IMR-90 (cell line): ENCODE measurements at regions not wholly inside any gene's neighbourhood (a gene's known extent, or its start where the extent isn't known, plus 50 kb on each side); places are given as distances from the start of the nearest gene placed in this dataset.

Experiments used
- ATAC-seq: fragments of 200-7000 bp; cut with Tn5 transposase; 2 replicates; pipeline ENCODE4 v1.9.1; 2020; ENCODE audit warnings: low read depth, mild to moderate bottlenecking, moderate library complexity
- BruUV-seq: library from RNA; stranded (reverse); fragments of 400-500 nt; replicated peaks from 2 replicates; lab custom pipeline; 2021; lab: Mats Ljungman, UMichigan
- CTCF ChIA-PET: fragments of 300-600 bp; formaldehyde crosslinking; extraction: SDS; loops from one replicate; lab custom pipeline; 2021; ENCODE audit warnings: antibody characterized with exemption; lab: Yijun Ruan, JAX
- POLR2A ChIA-PET: fragments of 300-600 bp; sonication (Branson Sonifier 250); formaldehyde crosslinking; loops from one replicate; lab custom pipeline; 2022; ENCODE audit warnings: antibody characterized with exemption; ENCODE audit not compliant: unreplicated experiment; lab: Charles Lee
- DNase-seq: peaks from one replicate; pipeline ENCODE4 v3.0.0; 2013
- H2AFZ ChIP-seq: replicated peaks from 2 replicates; pipeline ENCODE3; 2013; ENCODE audit warnings: low read length, mild to moderate bottlenecking; ENCODE audit not compliant: poor library complexity
- H2AK5ac ChIP-seq: 2 replicates; pipeline ENCODE4 v1.6.1; 2013; ENCODE audit warnings: low read depth, low read length, inconsistent platforms
- H2AK9ac ChIP-seq: replicated peaks from 2 replicates; pipeline ENCODE3; 2013; ENCODE audit warnings: mild to moderate bottlenecking, low read depth, low read length, moderate library complexity; ENCODE audit not compliant: poor library complexity
- H2BK120ac ChIP-seq: 2 replicates; pipeline ENCODE4 v1.6.1; 2013; ENCODE audit warnings: low read depth, low read length, inconsistent platforms
- H2BK15ac ChIP-seq: 3 replicates; pipeline ENCODE4 v1.6.1; 2013; ENCODE audit warnings: low read depth, low read length, inconsistent platforms
- H2BK20ac ChIP-seq: 2 replicates; pipeline ENCODE4 v1.6.1; 2013; ENCODE audit warnings: low read depth, mild to moderate bottlenecking, inconsistent platforms, low read length, moderate library complexity
- H2BK5ac ChIP-seq: 2 replicates; pipeline ENCODE4 v1.6.1; 2013; ENCODE audit warnings: mild to moderate bottlenecking, low read depth, low read length, inconsistent platforms; ENCODE audit not compliant: poor library complexity, severe bottlenecking
- H3K14ac ChIP-seq: replicated peaks from 2 replicates; pipeline ENCODE4 v1.6.1; 2013; ENCODE audit warnings: low read depth, low read length, inconsistent platforms
- H3K18ac ChIP-seq: 2 replicates; pipeline ENCODE4 v1.6.1; 2013; ENCODE audit warnings: low read depth, low read length, control low read depth
- H3K23ac ChIP-seq: 2 replicates; pipeline ENCODE4 v1.6.1; 2013; ENCODE audit warnings: low read depth, low read length, inconsistent platforms
- H3K27ac ChIP-seq: 2 replicates; pipeline ENCODE4 v1.5.1; 2013; ENCODE audit warnings: mild to moderate bottlenecking, control low read depth, low read length; ENCODE audit not compliant: insufficient read depth
- H3K27me3 ChIP-seq: 2 replicates; pipeline ENCODE4 v1.6.1; 2013; ENCODE audit warnings: low read length; ENCODE audit not compliant: control insufficient read depth, insufficient read depth
- H3K36me3 ChIP-seq: 2 replicates; pipeline ENCODE4 v1.6.1; 2013; ENCODE audit warnings: low read length, mixed read lengths; ENCODE audit not compliant: control insufficient read depth, insufficient read depth
- H3K4ac ChIP-seq: 2 replicates; pipeline ENCODE4 v1.6.1; 2013; ENCODE audit warnings: low read depth, low read length, inconsistent platforms
- H3K4me1 ChIP-seq: 2 replicates; pipeline ENCODE4 v1.6.1; 2013; ENCODE audit warnings: low read length, mixed read lengths; ENCODE audit not compliant: control insufficient read depth, insufficient read depth
- H3K4me2 ChIP-seq: 2 replicates; pipeline ENCODE4 v1.6.1; 2013; ENCODE audit warnings: low read depth, mild to moderate bottlenecking, control low read depth, low read length, moderate library complexity
- H3K4me3 ChIP-seq: 2 replicates; pipeline ENCODE4 v1.5.1; 2013; ENCODE audit warnings: low read depth, mild to moderate bottlenecking, control low read depth, low read length, moderate library complexity; ENCODE audit not compliant: insufficient read depth
- H3K56ac ChIP-seq: 2 replicates; pipeline ENCODE4 v1.6.1; 2013; ENCODE audit warnings: low read length, inconsistent platforms; ENCODE audit not compliant: insufficient read depth; ENCODE audit errors: extremely low read depth
- H3K79me1 ChIP-seq, 2 experiments: 2 replicates each; pipeline ENCODE4 v1.6.1; 2013; ENCODE audit warnings: low read length in 2 of 2, inconsistent platforms in 1 of 2, low read depth in 1 of 2
- H3K9ac ChIP-seq: 2 replicates; pipeline ENCODE4 v1.6.1; 2013; ENCODE audit warnings: low read depth, low read length, control low read depth
- H3K9me1 ChIP-seq: 2 replicates; pipeline ENCODE4 v1.6.1; 2013; ENCODE audit warnings: low read length, inconsistent platforms; ENCODE audit not compliant: insufficient read depth
- H3K9me3 ChIP-seq: 2 replicates; pipeline ENCODE4 v1.6.1; 2013; ENCODE audit warnings: low read length; ENCODE audit not compliant: control insufficient read depth, insufficient read depth
- H4K20me1 ChIP-seq: 2 replicates; pipeline ENCODE4 v1.6.1; 2013; ENCODE audit warnings: low read length, inconsistent platforms; ENCODE audit not compliant: insufficient read depth
- H4K5ac ChIP-seq: 2 replicates; pipeline ENCODE4 v1.6.1; 2013; ENCODE audit warnings: mild to moderate bottlenecking, low read depth, low read length, control low read depth
- H4K8ac ChIP-seq, 2 experiments: 2 replicates each; pipeline ENCODE4 v1.6.1; 2013; ENCODE audit warnings: low read depth in 2 of 2, low read length in 2 of 2, control low read depth in 1 of 2, inconsistent platforms in 1 of 2
- H4K91ac ChIP-seq: 2 replicates; pipeline ENCODE4 v1.6.1; 2013; ENCODE audit warnings: low read depth, low read length, inconsistent platforms; ENCODE audit not compliant: insufficient read depth
- BHLHE40 ChIP-seq: fragments of 150-350 bp; IDR thresholded peaks from 2 replicates; pipeline ENCODE4 v1.6.1; 2016; ENCODE audit warnings: mild to moderate bottlenecking, low read depth, low read length
- CHD1 ChIP-seq: IDR thresholded peaks from 2 replicates; pipeline ENCODE4 v1.6.1; 2012; ENCODE audit warnings: low read depth, low read length, improper control_type of control experiment
- NFE2L2 ChIP-seq: fragments of 150-350 bp; IDR thresholded peaks from 2 replicates; pipeline ENCODE4 v1.6.1; 2016; ENCODE audit warnings: low read depth, mild to moderate bottlenecking, low read length
- POLR2A ChIP-seq: IDR thresholded peaks from 2 replicates; pipeline ENCODE4 v1.6.1; 2012; ENCODE audit warnings: mild to moderate bottlenecking, low read depth, low read length
- RAD21 ChIP-seq: IDR thresholded peaks from 2 replicates; pipeline ENCODE4 v1.6.1; 2012; ENCODE audit warnings: low read length, improper control_type of control experiment
- SMC3 ChIP-seq: fragments of 150-350 bp; IDR thresholded peaks from 2 replicates; pipeline ENCODE4 v1.6.1; 2016; ENCODE audit warnings: low read depth, mild to moderate bottlenecking, antibody characterized with exemption, low read length, moderate library complexity
- whole genome bisulfite sequencing, 2 experiments: methylation state at CpG; one replicate each; pipeline versions ENCODE4 v1.1.5 to v1.1.7; 2013; ENCODE audit warnings: missing lambda C conversion rate in 2 of 2; ENCODE audit not compliant: insufficient read length in 1 of 2; ENCODE audit errors: extremely low coverage in 2 of 2; 5-methylcytosine and 5-hydroxymethylcytosine counted together
- dilution Hi-C: fragments of 300-500 bp; cut with HindIII; formaldehyde crosslinking; loops from one replicate; pipeline ENCODE4 v1.14.3; 2018; ENCODE audit warnings: low sequenced_read_pairs; ENCODE audit not compliant: unreplicated experiment
- in situ Hi-C: fragments of 300-500 bp; cut with MboI; formaldehyde crosslinking; loops from 3 replicates; pipeline ENCODE4 v1.14.3; 2019; ENCODE audit warnings: low sequenced_read_pairs, inconsistent platforms, mixed read lengths
- intact Hi-C: fragments of 100-400 bp; cut with micrococcal nuclease; formaldehyde crosslinking; loops from 2 replicates; pipeline ENCODE4 v1.10.0; 2022

DNA sequence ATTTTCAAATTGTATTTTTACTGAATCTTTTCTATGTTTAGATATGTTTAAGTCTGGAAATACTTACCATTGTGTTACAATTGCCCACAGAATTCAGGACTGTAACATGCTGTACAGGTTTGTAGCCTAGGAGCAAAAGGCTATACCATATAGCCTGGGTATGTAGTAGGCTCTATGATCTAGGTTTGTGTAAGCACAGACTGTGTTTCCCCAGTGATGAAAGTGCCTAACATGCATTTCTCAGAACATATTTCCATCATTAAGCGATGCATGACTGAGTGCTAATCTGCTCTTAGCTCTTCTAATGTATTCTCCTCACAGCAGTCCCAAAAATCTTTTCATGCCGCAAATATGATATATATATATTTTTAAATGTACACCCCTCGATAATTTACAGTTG is 166.7 kb upstream of the PPP2R2B start:
- Histone ChIP-seq H3K4ac (no peak overlapping the region), H3K27me3 (no peaks in the 10 kb centered on the region), H2BK120ac (no peak overlapping the region), H4K91ac (no peak overlapping the region), H3K23ac (no peak overlapping the region), H2BK5ac (no peak overlapping the region), H4K5ac (no peak overlapping the region), H2AFZ (no peak overlapping the region), H3K9ac (no peak overlapping the region), H2BK20ac (no peak overlapping the region), H3K9me3 (no peaks in the 10 kb centered on the region), H3K27ac (no peak overlapping the region), H3K18ac (no peak overlapping the region), H2AK9ac (no peak overlapping the region), H3K4me3 (no peak overlapping the region), H2BK15ac (no peak overlapping the region), H4K8ac (no peak overlapping the region), H3K36me3 (no peaks in the 10 kb centered on the region), H3K4me1 (no peaks in the 10 kb centered on the region), H4K20me1 (no peaks in the 10 kb centered on the region), H3K9me1 (no peaks in the 10 kb centered on the region), H2AK5ac (no peak overlapping the region), H3K79me1 (no peaks in the 10 kb centered on the region), H3K4me2 (no peak overlapping the region), H3K56ac (no peak overlapping the region), H3K14ac (no peak overlapping the region)
- ChIA-PET CTCF (no interaction called here), POLR2A (no interaction called here)
- DNase-seq (no peak), ATAC-seq (no peak)
- in situ Hi-C loops (no loop called here), dilution Hi-C loops (no loop called here), intact Hi-C loops (no loop called here)
- BruUV-seq = no TSS peak
- WGBS, 2 experiments = no CpG with 5 or more reads among the region's 3 CpGs
- no peak for TF ChIP-seq SMC3
- TF ChIP-seq RAD21 = no peak
- TF ChIP-seq CHD1 = no peak
- TF ChIP-seq BHLHE40 = no peak
- no peak for TF ChIP-seq NFE2L2
- no peak for TF ChIP-seq POLR2A
